Mesothelial cell of epicardium (in vitro differentiated cells): ENCODE measurements at regions not wholly inside any gene's neighbourhood (a gene's known extent, or its start where the extent isn't known, plus 50 kb on each side); places are given as distances from the start of the nearest gene placed in this dataset.

Experiments
- DNase-seq, 2 experiments: peaks; one replicate each; pipeline ENCODE4 v3.0.0; 2021; ENCODE audit warnings: low spot score in 2 of 2; ENCODE audit not compliant: unreplicated experiment in 2 of 2
- H3K27ac Mint-ChIP-seq: 2 replicates; pipeline ENCODE4 v1.8.0; 2021; ENCODE audit warnings: mixed read lengths
- H3K27me3 Mint-ChIP-seq: 2 replicates; pipeline ENCODE4 v1.8.0; 2021; ENCODE audit warnings: low read depth, mixed read lengths
- H3K36me3 Mint-ChIP-seq: 2 replicates; pipeline ENCODE4 v1.8.0; 2021; ENCODE audit warnings: mixed read lengths
- H3K4me1 Mint-ChIP-seq: 2 replicates; pipeline ENCODE4 v1.8.0; 2021; ENCODE audit warnings: mixed read lengths
- H3K4me3 Mint-ChIP-seq: 2 replicates; pipeline ENCODE4 v1.8.0; 2021; ENCODE audit warnings: mild to moderate bottlenecking, moderate library complexity, mixed read lengths
- H3K9me3 Mint-ChIP-seq: 2 replicates; pipeline ENCODE4 v1.8.0; 2021; ENCODE audit warnings: mixed read lengths
- CTCF ChIP-seq: fragments of 200-600 bp; sonication (generic); IDR thresholded peaks from one replicate; pipeline ENCODE4 v1.5.0; 2021; ENCODE audit warnings: antibody characterized with exemption; ENCODE audit not compliant: unreplicated experiment

- no peaks in the 10 kb centered on the region for H3K4me1 Mint-ChIP-seq
- H3K36me3 Mint-ChIP-seq = no peaks in the 10 kb centered on the region
- no peak for DNase-seq
- no peak overlapping the region for H3K27ac Mint-ChIP-seq
- no peak for TF ChIP-seq CTCF
- H3K27me3 Mint-ChIP-seq = no peaks in the 10 kb centered on the region
- H3K4me3 Mint-ChIP-seq = no peak overlapping the region
- H3K9me3 Mint-ChIP-seq = peaks cover 28% of the 10 kb centered on the region
Measured at GRCh38 chr1:104435255-104435654, 685.6 kb downstream of the AMY1C start.

- no peak for TF ChIP-seq CTCF
- H3K27ac Mint-ChIP-seq = no peak overlapping the region
- H3K4me1 Mint-ChIP-seq = no peaks in the 10 kb centered on the region
- H3K36me3 Mint-ChIP-seq = no peaks in the 10 kb centered on the region
- H3K9me3 Mint-ChIP-seq = peaks cover 44% of the 10 kb centered on the region
- DNase-seq = no peak
- H3K27me3 Mint-ChIP-seq = no peaks in the 10 kb centered on the region
- H3K4me3 Mint-ChIP-seq = no peak overlapping the region
Measured at GRCh38 chr1:104440011-104440410, 690.3 kb downstream of the AMY1C start.

- Mint-ChIP-seq H3K9me3 (peaks cover 58% of the 10 kb centered on the region), H3K4me3 (no peak overlapping the region), H3K27ac (no peak overlapping the region), H3K4me1 (no peaks in the 10 kb centered on the region), H3K36me3 (no peaks in the 10 kb centered on the region), H3K27me3 (no peaks in the 10 kb centered on the region)
- DNase-seq = no peak
- no peak for TF ChIP-seq CTCF
Measured at GRCh38 chr1:104456724-104457123, 707.0 kb downstream of the AMY1C start.

GRCh38 chr1:104459886-104460285 is 710.2 kb downstream of the AMY1C start:
- Mint-ChIP-seq H3K9me3 (peaks cover 62% of the 10 kb centered on the region), H3K27ac (no peak overlapping the region), H3K27me3 (no peaks in the 10 kb centered on the region), H3K4me3 (no peak overlapping the region), H3K36me3 (no peaks in the 10 kb centered on the region), H3K4me1 (no peaks in the 10 kb centered on the region)
- TF ChIP-seq CTCF = no peak
- DNase-seq = no peak

GRCh38 chr1:104460880-104461279 is 711.2 kb downstream of the AMY1C start:
- no peak for DNase-seq
- TF ChIP-seq CTCF = no peak
- peaks cover 56% of the 10 kb centered on the region for H3K9me3 Mint-ChIP-seq
- H3K4me3 Mint-ChIP-seq = no peak overlapping the region
- no peaks in the 10 kb centered on the region for H3K36me3 Mint-ChIP-seq
- no peaks in the 10 kb centered on the region for H3K4me1 Mint-ChIP-seq
- no peaks in the 10 kb centered on the region for H3K27me3 Mint-ChIP-seq
- no peak overlapping the region for H3K27ac Mint-ChIP-seq

- Mint-ChIP-seq H3K4me3 (no peak overlapping the region), H3K27me3 (no peaks in the 10 kb centered on the region), H3K9me3 (peaks cover 67% of the 10 kb centered on the region), H3K36me3 (no peaks in the 10 kb centered on the region), H3K27ac (no peak overlapping the region), H3K4me1 (no peaks in the 10 kb centered on the region)
- TF ChIP-seq CTCF = no peak
- DNase-seq = no peak
Measured at GRCh38 chr1:104463126-104463697, 713.5 kb downstream of the AMY1C start.
